Nephron progenitor cell (in vitro differentiated cells): ENCODE measurements at regions not wholly inside any gene's neighbourhood (a gene's known extent, or its start where the extent isn't known, plus 50 kb on each side); places are given as distances from the start of the nearest gene placed in this dataset.

Experiments
- DNase-seq: peaks from one replicate; pipeline ENCODE4 v3.0.0; 2021
- H3K27ac Mint-ChIP-seq: 2 replicates; pipeline ENCODE4 v1.8.0; 2021; ENCODE audit warnings: mild to moderate bottlenecking, moderate library complexity, mixed read lengths
- H3K27me3 Mint-ChIP-seq: 2 replicates; pipeline ENCODE4 v1.8.0; 2021; ENCODE audit warnings: mild to moderate bottlenecking, low read depth, mixed read lengths; ENCODE audit not compliant: poor library complexity
- H3K36me3 Mint-ChIP-seq: 2 replicates; pipeline ENCODE4 v1.8.0; 2021; ENCODE audit warnings: low read depth, mixed read lengths
- H3K4me1 Mint-ChIP-seq: 2 replicates; pipeline ENCODE4 v1.8.0; 2021; ENCODE audit warnings: mixed read lengths
- H3K4me3 Mint-ChIP-seq: 2 replicates; pipeline ENCODE4 v1.8.0; 2021; ENCODE audit warnings: mild to moderate bottlenecking, moderate library complexity, mixed read lengths
- H3K9me3 Mint-ChIP-seq: 2 replicates; pipeline ENCODE4 v1.8.0; 2021; ENCODE audit warnings: mild to moderate bottlenecking, moderate library complexity, mixed read lengths
- CTCF ChIP-seq: fragments of 200-600 bp; sonication (generic); IDR thresholded peaks from 2 replicates; pipeline ENCODE4 v1.5.0; 2021; ENCODE audit warnings: antibody characterized with exemption

GRCh38 chr2:18422432-18423165, 137.9 kb downstream of the RDH14 start:
- peaks cover 13% of the 10 kb centered on the region for H3K36me3 Mint-ChIP-seq
- H3K27ac Mint-ChIP-seq, result peak overlapping the region; percentile 94
- peaks cover 41% of the 10 kb centered on the region for H3K4me1 Mint-ChIP-seq
- no peak for DNase-seq
- H3K4me3 Mint-ChIP-seq, result no peak overlapping the region
- peaks cover 11% of the 10 kb centered on the region for H3K27me3 Mint-ChIP-seq
- H3K9me3 Mint-ChIP-seq, result peaks cover 28% of the 10 kb centered on the region
- TF ChIP-seq CTCF, result no peak

GRCh38 chr2:18413676-18414396, 146.6 kb downstream of the RDH14 start:
- Mint-ChIP-seq H3K27ac (no peak overlapping the region), H3K36me3 (no peaks in the 10 kb centered on the region), H3K4me3 (no peak overlapping the region), H3K9me3 (peaks cover 4% of the 10 kb centered on the region), H3K27me3 (peaks cover 3% of the 10 kb centered on the region), H3K4me1 (peaks cover 5% of the 10 kb centered on the region)
- no peak for DNase-seq
- no peak for TF ChIP-seq CTCF

GRCh38 chr2:18412980-18413675, 147.3 kb downstream of the RDH14 start:
- Mint-ChIP-seq H3K36me3 (no peaks in the 10 kb centered on the region), H3K27me3 (peaks cover 3% of the 10 kb centered on the region), H3K9me3 (no peaks in the 10 kb centered on the region), H3K4me1 (peaks cover 5% of the 10 kb centered on the region), H3K4me3 (no peak overlapping the region), H3K27ac (no peak overlapping the region)
- TF ChIP-seq CTCF, result no peak
- DNase-seq, result no peak

- TF ChIP-seq CTCF, result no peak
- no peak for DNase-seq
- H3K27me3 Mint-ChIP-seq, result peaks cover 3% of the 10 kb centered on the region
- no peaks in the 10 kb centered on the region for H3K36me3 Mint-ChIP-seq
- no peak overlapping the region for H3K27ac Mint-ChIP-seq
- no peak overlapping the region for H3K4me3 Mint-ChIP-seq
- peaks cover 5% of the 10 kb centered on the region for H3K4me1 Mint-ChIP-seq
- H3K9me3 Mint-ChIP-seq, result no peaks in the 10 kb centered on the region
Measured at GRCh38 chr2:18411626-18412025, 148.8 kb downstream of the RDH14 start.

GRCh38 chr2:18410543-18410942, 149.9 kb downstream of the RDH14 start:
- no peak overlapping the region for H3K4me3 Mint-ChIP-seq
- H3K27me3 Mint-ChIP-seq, result peaks cover 3% of the 10 kb centered on the region
- TF ChIP-seq CTCF, result no peak
- no peaks in the 10 kb centered on the region for H3K36me3 Mint-ChIP-seq
- H3K9me3 Mint-ChIP-seq, result no peaks in the 10 kb centered on the region
- DNase-seq, result no peak
- no peak overlapping the region for H3K27ac Mint-ChIP-seq
- peaks cover 13% of the 10 kb centered on the region for H3K4me1 Mint-ChIP-seq
